KOPT-K1 (cell line): ENCODE measurements at regions not wholly inside any gene's neighbourhood (a gene's known extent, or its start where the extent isn't known, plus 50 kb on each side); places are given as distances from the start of the nearest gene placed in this dataset.

ENCODE experiments used
- H3K27ac ChIP-seq: fragments of 200-600 bp; sonication (generic); 2 replicates; pipeline ENCODE4 v1.5.1; 2016; ENCODE audit warnings: antibody characterized with exemption, mild to moderate bottlenecking, low read depth, low read length; ENCODE audit not compliant: poor library complexity, severe bottlenecking
- H3K36me3 ChIP-seq: fragments of 200-600 bp; sonication (generic); 2 replicates; pipeline ENCODE4 v1.5.1; 2017; ENCODE audit warnings: antibody characterized with exemption, mild to moderate bottlenecking, low read length, moderate library complexity; ENCODE audit not compliant: insufficient read depth
- H3K9me3 ChIP-seq: fragments of 200-600 bp; sonication (generic); 2 replicates; pipeline ENCODE4 v1.5.1; 2017; ENCODE audit warnings: antibody characterized with exemption, low read length, mild to moderate bottlenecking; ENCODE audit not compliant: insufficient read depth, poor library complexity, severe bottlenecking

GRCh38 chr5:117860550-117860949 lies 1127.8 kb downstream of the DTWD2 start:
- Histone ChIP-seq H3K9me3 (no peaks in the 10 kb centered on the region), H3K36me3 (no peaks in the 10 kb centered on the region), H3K27ac (no peak overlapping the region)

GRCh38 chr5:117859176-117859575 lies 1129.2 kb downstream of the DTWD2 start:
- Histone ChIP-seq H3K9me3 (no peaks in the 10 kb centered on the region), H3K36me3 (no peaks in the 10 kb centered on the region), H3K27ac (no peak overlapping the region)

DNA sequence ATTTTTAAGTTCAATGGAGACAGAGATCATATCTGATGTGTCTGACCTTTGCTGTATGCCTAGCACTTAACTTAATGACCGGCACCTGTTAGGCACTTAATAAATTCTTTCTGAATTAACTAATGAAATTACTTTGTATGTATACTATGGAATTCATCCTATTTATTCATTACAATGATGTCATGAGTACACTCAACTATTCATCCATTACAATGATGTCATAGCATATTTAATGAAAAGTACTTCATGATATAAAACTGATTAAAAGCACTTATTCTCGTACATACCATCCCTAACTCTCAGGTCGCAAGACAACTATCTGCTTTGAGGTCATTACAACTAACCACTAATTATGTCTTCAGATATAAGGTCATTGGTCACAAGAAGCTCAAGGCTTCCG lies 1131.6 kb downstream of the DTWD2 start:
- Histone ChIP-seq H3K27ac (no peak overlapping the region), H3K36me3 (no peaks in the 10 kb centered on the region), H3K9me3 (no peaks in the 10 kb centered on the region)

GRCh38 chr5:117837786-117838185 lies 1150.6 kb downstream of the DTWD2 start:
- Histone ChIP-seq H3K27ac (no peak overlapping the region), H3K9me3 (no peaks in the 10 kb centered on the region), H3K36me3 (no peaks in the 10 kb centered on the region)

- Histone ChIP-seq H3K36me3 (no peaks in the 10 kb centered on the region), H3K9me3 (no peaks in the 10 kb centered on the region), H3K27ac (no peak overlapping the region)
These were observed 1154.7 kb downstream of the DTWD2 start for GRCh38 chr5:117833691-117834090.

DNA sequence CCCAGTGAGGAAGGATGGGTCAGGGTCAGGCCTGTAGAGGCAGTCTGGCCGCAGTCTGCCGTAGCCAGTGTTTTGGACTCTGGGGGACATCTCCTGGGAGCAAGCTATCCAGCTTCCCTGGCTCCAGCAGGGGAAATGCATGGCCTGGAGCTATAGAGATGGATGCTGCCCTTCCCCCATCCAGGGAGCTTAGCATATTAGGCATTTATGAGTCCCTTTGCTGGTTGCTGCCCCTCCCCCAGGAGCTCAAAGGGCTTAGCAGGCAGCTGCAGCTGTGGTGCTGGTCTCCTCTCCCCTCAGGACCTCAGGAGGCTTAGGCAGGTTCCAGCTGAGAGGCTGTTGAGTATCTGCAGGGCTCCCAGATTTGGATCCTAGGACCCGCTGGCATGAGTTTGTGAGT lies 1158.7 kb downstream of the DTWD2 start:
- Histone ChIP-seq H3K36me3 (no peaks in the 10 kb centered on the region), H3K27ac (no peak overlapping the region), H3K9me3 (no peaks in the 10 kb centered on the region)

DNA sequence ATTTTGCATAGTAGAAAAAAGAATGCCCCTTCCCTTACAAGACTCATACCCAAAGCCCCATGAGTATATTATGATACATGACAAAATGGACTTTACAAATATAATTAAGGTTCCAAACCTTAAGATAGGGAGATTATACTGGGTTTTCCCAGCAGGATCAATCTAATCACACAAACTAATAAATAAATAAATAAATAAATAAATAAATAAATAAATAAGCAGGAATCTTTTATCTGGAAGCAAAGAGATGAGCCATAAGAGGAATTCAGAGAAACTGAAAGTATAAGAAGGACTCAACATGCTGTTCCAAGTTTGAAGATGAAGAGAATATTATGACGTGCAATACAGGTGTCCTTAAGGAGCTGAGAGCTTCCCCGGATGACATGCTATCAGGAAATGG lies 1174.5 kb downstream of the DTWD2 start:
- Histone ChIP-seq H3K27ac (no peak overlapping the region), H3K36me3 (no peaks in the 10 kb centered on the region), H3K9me3 (no peaks in the 10 kb centered on the region)

GRCh38 chr5:117812861-117813260 lies 1175.5 kb downstream of the DTWD2 start:
- H3K9me3 ChIP-seq = no peaks in the 10 kb centered on the region
- H3K36me3 ChIP-seq = no peaks in the 10 kb centered on the region
- H3K27ac ChIP-seq = no peak overlapping the region

- no peaks in the 10 kb centered on the region for H3K36me3 ChIP-seq
- no peak overlapping the region for H3K27ac ChIP-seq
- no peaks in the 10 kb centered on the region for H3K9me3 ChIP-seq
These were observed 1179.1 kb downstream of the DTWD2 start for GRCh38 chr5:117809251-117809650.

DNA sequence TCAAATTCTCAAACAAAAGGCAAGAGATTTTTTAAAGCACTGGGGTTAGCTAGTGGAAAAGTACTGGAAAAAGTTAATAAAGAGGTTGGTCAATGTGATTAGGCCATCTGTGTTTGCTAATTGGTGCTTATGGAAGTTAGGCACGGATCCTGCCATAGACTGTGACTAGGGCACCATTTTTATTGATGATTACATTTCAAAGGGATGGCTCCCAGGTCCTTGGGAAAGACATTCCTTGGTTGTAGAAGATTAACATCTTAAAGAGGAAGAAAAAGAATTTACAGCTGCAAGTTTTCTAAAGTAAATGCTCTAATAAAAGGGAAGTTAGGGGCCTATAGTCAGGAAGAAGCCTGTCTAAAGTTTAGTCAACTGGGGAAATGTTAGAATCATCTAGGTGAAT lies 1183.3 kb downstream of the DTWD2 start:
- Histone ChIP-seq H3K27ac (no peak overlapping the region), H3K9me3 (no peaks in the 10 kb centered on the region)

GRCh38 chr5:117803533-117803932 lies 1184.8 kb downstream of the DTWD2 start:
- Histone ChIP-seq H3K36me3 (no peaks in the 10 kb centered on the region), H3K27ac (no peak overlapping the region), H3K9me3 (no peaks in the 10 kb centered on the region)

More for the DNA sequence above, 1183.3 kb downstream of the DTWD2 start:
- no peaks in the 10 kb centered on the region for H3K36me3 ChIP-seq

- Histone ChIP-seq H3K9me3 (no peaks in the 10 kb centered on the region), H3K36me3 (no peaks in the 10 kb centered on the region), H3K27ac (no peak overlapping the region)
These were observed 1186.8 kb downstream of the DTWD2 start for GRCh38 chr5:117801583-117801982.

DNA sequence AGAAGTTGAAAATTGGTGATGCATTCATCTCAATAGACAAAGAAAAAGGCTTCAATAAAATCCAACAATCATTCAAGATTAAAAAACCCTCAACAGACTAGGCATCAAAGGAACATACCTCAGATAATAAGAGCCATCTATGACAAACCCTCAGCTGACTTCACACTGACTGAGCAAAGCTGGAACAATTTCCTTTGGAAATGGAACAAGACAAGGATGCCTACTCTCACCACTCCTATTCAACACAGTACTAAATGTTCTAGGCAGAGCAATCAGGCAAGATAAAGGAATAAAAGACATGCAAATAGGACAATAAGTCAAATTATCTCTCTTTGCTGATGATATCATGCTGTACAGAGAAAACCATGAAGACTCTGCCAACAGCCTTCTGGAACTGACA lies 1188.1 kb downstream of the DTWD2 start:
- Histone ChIP-seq H3K36me3 (no peaks in the 10 kb centered on the region), H3K27ac (no peak overlapping the region), H3K9me3 (no peaks in the 10 kb centered on the region)

DNA sequence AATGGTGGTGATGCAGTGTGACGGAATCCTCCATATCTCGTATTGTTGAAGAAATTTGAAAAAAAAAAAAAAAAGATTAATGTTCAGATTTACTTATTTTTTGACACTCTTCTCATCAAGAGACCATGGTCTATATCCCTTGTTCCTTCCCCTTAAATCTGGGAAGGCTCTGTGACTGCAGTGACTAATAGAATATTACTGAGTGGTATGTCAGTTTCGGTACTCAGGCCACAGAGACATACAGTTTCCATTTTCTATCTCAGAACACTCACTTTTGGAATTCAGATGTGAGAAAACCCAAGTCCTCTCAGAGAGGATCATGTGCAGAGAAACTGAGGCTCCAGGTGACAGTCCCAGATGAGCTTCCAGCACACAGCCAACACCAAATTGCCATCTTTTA lies 1193.5 kb downstream of the DTWD2 start:
- Histone ChIP-seq H3K36me3 (no peaks in the 10 kb centered on the region), H3K27ac (no peak overlapping the region), H3K9me3 (no peaks in the 10 kb centered on the region)

DNA sequence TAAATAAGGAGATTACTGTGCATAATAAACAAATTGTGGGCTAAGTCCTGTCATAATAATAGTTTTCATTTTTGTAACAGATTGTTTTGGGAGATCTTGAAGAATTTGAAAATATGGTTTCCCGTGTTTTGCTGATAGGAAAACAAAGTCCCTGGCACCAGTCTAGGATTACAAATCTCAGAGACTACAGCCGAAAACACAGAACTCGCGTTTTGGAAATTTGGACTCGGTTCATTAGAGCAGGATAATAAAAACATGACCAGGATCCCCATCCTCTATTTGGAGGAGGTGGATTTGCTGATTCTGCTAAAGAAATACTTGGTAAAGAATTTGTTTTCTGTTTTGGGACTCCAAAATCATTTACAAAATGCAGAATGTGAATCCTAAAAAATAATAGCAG lies 1194.4 kb downstream of the DTWD2 start:
- no peak overlapping the region for H3K27ac ChIP-seq
- no peaks in the 10 kb centered on the region for H3K9me3 ChIP-seq
- no peaks in the 10 kb centered on the region for H3K36me3 ChIP-seq

DNA sequence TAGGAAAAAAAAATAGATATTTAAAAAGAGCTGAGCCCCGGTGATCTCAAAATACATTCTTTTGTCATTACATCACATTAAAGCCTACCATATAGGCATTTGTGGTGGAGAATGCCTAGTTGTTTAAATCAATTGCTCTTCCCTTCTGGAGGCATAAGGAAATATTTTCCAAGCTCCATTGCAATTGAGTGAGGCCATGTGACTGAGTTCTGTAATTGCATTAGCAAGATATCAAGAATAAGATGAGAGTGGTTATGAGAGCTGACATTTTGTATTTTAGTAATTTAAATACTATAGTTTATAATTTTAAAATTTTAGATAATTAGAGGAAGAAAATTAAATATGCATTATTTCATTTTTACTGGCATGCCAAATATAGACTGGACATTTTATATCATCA lies 1195.9 kb downstream of the DTWD2 start:
- H3K27ac ChIP-seq = no peak overlapping the region
- H3K9me3 ChIP-seq = no peaks in the 10 kb centered on the region
- H3K36me3 ChIP-seq = no peaks in the 10 kb centered on the region

DNA sequence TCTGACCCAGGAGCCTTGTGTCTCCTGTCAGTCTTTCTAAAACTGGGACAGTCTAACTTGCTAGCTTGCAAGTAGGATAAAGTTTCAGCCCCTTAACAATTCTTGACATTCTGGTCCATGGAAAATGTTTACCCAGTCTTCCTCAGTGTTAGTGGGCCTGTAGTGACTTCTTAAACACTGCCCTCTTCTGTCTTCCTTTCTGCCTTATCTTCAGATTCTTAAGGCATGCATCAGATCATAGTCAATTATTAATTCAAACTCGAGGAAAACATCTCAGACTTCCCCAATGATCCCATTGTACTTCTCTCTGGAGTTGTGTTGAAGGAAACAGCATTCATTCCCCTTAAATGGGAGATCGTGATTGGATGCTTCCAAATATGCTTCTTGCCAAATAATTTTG lies 1199.8 kb downstream of the DTWD2 start:
- no peaks in the 10 kb centered on the region for H3K36me3 ChIP-seq
- no peak overlapping the region for H3K27ac ChIP-seq
- H3K9me3 ChIP-seq = no peaks in the 10 kb centered on the region
